ENCODE measurements at regions not wholly inside any gene's neighbourhood (a gene's known extent, or its start where the extent isn't known, plus 50 kb on each side); places are given as distances from the start of the nearest gene placed in this dataset.

- no peak for TF ChIP-seq MAX (IDR thresholded peaks at IDR 0.05; ENCODE audit: low read depth, low read length)
- no peak for TF ChIP-seq CTCF (IDR thresholded peaks at IDR 0.05; ENCODE audit: low read depth, low read length)
- no peak for TF ChIP-seq MYC (IDR thresholded peaks at IDR 0.05; ENCODE audit: low read depth, low read length)
Measured at GRCh38 chrX:20654596-20655106, 387.9 kb upstream of the RPS6KA3 start.

Data from NB4 (cell line).